Stimulated activated CD8-positive, alpha-beta memory T cell treated with anti-CD3 and anti-CD28 coated beads, Interleukin-12 subunit alpha, Interleukin-12 subunit beta, amount 100 ng/mL, for 4 hours (primary cell): ENCODE measurements at regions not wholly inside any gene's neighbourhood (a gene's known extent, or its start where the extent isn't known, plus 50 kb on each side); places are given as distances from the start of the nearest gene placed in this dataset.

Source experiments
- DNase-seq: peaks from one replicate; pipeline ENCODE4 v3.0.0-alpha.2; 2020; ENCODE audit warnings: low read depth

DNA sequence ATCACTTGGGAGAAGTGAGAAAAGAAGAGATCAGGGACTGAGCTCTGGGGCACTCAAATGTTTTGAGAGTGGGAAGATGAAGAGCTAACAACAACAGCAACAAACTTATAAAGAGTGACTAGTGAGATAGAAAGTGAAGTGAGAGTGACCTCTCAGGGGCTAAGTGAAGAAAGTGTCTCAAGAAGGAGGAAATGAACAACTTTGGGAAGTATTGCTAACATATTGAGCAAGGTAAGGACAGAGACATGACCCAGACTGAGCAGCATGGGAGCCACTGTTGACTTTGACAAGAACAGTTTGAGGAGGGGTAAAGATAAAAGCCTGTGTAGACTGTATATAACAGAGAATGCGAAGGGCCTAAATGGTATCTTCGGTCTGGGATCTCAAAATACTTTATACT lies 155.1 kb upstream of the BTG1 start:
- no peak for DNase-seq

GRCh38 chr12:92299744-92300143 lies 154.1 kb upstream of the BTG1 start:
- DNase-seq: no peak

- no peak for DNase-seq
These were observed 153.7 kb upstream of the BTG1 start for GRCh38 chr12:92299344-92299743.

GRCh38 chr12:92297932-92298696 lies 152.5 kb upstream of the BTG1 start:
- no peak for DNase-seq

- DNase-seq: no peak
These were observed 151.8 kb upstream of the BTG1 start for GRCh38 chr12:92297405-92297804.

- DNase-seq: no peak
These were observed 149.9 kb upstream of the BTG1 start for GRCh38 chr12:92295523-92295922.

DNA sequence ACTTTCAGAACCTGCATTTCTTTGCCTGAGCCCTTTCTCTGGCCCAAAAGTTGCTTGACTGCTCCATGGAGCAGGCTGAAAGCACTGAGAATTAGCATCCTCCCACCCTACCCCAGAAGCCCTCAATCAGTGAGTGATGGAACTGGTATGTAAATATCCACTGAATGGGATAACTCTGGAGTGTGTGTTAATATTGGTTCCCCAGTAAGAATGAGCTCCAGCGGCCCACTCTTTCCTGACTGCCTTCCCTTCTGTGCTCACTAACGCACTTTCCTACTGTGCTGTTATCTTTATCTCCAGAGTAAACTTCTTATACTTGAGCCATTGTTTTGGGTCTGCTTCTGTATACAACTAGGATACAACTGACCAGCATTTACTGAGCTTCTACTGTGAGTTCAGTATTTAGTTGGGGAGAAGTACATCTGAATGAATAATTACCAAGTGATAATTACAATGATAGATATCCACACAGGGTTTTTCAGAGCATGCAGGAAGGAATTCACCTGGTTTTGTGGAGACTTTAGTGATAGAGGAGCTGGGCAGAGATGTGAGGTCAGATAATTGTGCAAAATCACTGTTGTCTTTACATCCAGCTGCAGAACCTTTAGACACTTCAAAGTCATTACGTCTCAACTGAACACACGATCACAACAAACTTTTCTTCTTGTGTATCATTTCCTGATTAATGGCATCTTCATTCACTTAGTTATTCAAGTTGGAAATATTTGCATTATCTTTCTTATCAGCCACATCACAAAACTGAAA lies 149.2 kb upstream of the BTG1 start:
- no peak for DNase-seq

DNA sequence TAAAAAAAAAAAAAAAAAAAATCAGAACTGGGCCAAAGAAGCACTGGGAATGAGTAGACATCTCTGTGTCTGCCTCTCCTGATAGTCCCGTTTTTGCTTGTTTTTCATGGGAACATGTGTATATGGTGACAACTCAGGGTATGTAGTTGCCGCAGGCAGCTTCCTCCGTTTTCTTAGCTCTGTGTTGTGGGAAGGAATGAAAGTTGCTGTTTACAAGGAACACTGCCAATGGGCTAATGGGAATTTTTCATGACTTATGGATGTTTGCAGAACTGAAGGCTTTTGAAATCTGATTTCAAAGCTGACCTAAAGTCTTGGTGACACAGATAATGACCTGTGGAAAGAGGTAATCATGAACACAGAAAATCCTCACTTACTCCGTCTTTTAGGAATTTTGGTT lies 146.4 kb upstream of the BTG1 start:
- no peak for DNase-seq

DNA sequence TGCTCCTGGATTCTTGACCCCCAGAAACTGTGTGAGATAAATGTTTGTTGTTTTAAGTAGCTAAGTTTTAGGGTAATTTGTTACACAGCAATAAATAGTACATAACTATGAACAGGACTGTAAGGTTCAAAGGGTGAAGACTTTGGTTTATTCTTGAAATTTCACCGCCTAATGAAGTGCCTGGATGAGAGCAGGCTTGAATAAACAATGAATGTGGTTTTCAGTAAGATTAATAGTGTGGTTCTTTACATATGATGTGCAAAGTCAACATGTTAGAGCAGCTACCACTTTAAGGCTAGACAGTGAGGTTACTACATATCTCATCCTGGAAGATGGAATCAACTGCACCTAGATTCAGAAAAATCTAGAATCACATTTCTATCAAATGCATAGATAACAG lies 145.2 kb upstream of the BTG1 start:
- no peak for DNase-seq

DNA sequence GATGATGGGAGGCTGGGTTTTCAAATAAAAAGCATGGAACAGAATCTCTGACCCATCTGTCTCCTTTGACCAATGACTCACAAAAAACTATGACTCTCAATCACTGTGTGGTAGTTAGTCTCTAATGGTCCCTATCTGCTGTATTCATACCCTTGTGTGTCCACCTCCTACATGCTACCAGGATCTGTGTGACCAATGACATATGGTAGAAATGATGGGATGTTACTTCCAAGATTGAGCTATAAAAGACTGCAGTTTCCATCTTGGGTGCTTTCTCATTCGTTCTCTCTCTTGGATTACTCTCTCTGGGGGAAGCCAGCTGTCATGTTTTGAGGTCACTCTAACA lies 144.7 kb upstream of the BTG1 start:
- DNase-seq: no peak

DNA sequence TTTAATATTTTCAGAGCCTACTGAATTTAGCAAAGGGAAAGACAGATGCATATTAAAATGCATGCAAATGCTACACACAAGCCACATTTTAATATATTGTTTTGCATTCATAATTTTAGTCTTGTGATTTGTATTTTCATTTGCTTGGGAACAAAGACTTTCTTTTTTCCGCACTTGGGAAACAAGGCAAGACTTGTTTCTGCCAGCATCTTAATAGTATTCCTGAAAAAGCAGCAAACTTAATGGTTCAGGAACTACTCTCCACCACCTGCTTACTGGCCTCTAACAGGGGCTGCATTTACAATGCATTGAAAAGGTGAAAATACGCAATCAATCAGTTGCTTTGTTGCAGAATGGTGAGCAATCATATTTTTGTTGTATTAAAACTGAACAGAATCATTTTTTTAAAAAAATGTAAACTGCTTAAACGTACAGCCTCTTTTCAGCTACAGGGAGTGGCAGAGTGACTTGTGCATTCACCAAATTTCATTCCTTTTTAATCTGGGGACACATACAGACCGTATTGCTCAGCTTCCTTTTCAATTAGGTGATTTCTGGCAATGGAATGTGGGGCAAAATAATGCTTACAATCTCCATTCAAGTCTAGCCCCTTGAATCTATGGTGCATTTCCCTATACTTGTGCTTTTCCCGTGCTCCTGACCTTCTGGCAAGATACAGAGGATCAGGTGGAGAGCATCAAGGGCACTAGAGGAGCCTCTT lies 144.1 kb upstream of the BTG1 start:
- DNase-seq: no peak

GRCh38 chr12:92288561-92288960 lies 142.9 kb upstream of the BTG1 start:
- no peak for DNase-seq

- no peak for DNase-seq
These were observed 132.8 kb upstream of the BTG1 start for GRCh38 chr12:92278378-92278828.

- no peak for DNase-seq
These were observed 132.1 kb upstream of the BTG1 start for GRCh38 chr12:92277795-92278194.

- DNase-seq: no peak
These were observed 130.6 kb upstream of the BTG1 start for GRCh38 chr12:92276276-92276675.

GRCh38 chr12:92275443-92276154 lies 130.0 kb upstream of the BTG1 start:
- no peak for DNase-seq

- DNase-seq: no peak
These were observed 127.4 kb upstream of the BTG1 start for GRCh38 chr12:92273076-92273475.

DNA sequence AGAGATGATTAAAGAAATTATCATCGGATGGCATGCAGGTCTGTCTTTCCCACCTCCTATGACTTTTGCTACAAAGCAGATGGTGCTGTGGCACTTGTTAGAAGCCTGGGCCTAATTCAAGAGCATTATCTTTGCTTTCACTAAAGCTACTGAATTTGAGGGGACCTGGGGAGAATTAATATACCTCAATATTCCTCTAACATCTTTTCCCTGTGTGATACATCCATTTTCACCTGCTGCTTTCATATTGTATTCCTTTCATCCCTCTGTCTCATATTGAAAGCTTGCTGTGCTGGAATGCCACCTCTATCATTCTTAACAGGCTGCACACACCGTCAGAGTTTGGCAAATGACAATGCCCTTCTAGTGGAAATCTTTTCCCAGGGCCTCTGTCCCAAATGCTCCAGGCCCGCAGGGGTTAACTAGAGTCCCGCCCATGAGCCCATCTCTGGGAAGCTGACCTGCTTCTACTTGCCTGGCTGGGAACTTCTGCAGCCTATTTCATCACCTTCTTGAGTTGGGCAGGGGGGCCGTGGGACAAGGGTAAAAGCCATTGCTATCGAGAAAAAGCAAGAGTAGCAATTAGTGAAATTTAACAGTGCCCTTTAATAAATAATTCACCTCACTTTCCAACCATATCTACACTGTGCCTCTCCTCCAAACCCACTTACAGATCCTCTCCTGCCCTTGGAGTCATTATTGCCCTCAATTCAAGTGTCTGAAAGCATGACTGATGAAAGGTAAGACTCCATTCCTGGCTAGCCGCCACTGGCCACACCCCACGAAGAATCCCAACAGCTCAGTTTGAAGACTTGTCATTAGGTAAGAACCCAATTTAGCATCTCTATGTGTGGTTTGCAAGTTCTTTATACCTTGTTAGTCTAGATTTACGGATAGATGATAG lies 126.7 kb upstream of the BTG1 start:
- no peak for DNase-seq

DNA sequence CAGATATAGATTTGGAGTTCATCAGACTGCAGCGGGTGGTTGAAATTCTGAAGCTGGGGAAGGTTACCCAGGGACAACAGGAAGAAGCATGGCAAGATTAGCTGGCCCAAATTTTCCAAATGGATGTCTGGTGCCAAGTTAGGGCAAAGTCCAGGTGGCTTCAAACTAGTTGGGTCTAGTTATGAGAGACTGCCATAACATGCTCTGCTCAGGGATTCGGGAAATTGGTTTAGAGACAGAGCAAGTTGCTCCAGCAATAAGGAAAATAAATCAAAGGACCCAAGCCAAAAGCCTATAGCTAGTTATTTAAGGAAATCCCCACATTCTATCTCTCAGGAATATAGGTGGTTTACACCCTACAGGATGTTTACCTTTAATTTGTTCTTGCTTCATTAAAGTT lies 125.7 kb upstream of the BTG1 start:
- no peak for DNase-seq

- no peak for DNase-seq
These were observed 124.9 kb upstream of the BTG1 start for GRCh38 chr12:92270521-92270920.

- DNase-seq: no peak
These were observed 123.3 kb upstream of the BTG1 start for GRCh38 chr12:92268946-92269345.
